ENCODE measurements at regions not wholly inside any gene's neighbourhood (a gene's known extent, or its start where the extent isn't known, plus 50 kb on each side); places are given as distances from the start of the nearest gene placed in this dataset.

- TF ChIP-seq CTCF (IDR thresholded peaks at IDR 0.05; ENCODE audit: insufficient read depth, low read length, poor library complexity, severe bottlenecking) (no peak), EZH2phosphoT487 (conservative IDR thresholded peaks at IDR 0.05; ENCODE audit: low read length) (no peak)
These were observed 86.0 kb upstream of the TWIST2 start for GRCh38 chr2:238761868-238762267.
